GM21367 (cell line): ENCODE measurements at regions not wholly inside any gene's neighbourhood (a gene's known extent, or its start where the extent isn't known, plus 50 kb on each side); places are given as distances from the start of the nearest gene placed in this dataset.
"Not testable (repeated sequence)": the region's sequence is repeated elsewhere in the genome, so short reads cannot be mapped to it uniquely, and the experiment has no call there.

Experiments used
- ATAC-seq: cut with Tn5 transposase; IDR thresholded peaks from one replicate; pipeline ENCODE4 v1.9.1; 2021; ENCODE audit not compliant: unreplicated experiment

GRCh38 chr6:50961611-50962010 is 142.9 kb downstream of the TFAP2B start:
- no peak for ATAC-seq

- ATAC-seq, result no peak
Observed at GRCh38 chr6:50962213-50962759, 143.6 kb downstream of the TFAP2B start.

GRCh38 chr6:50963952-50964351 is 145.3 kb downstream of the TFAP2B start:
- no peak for ATAC-seq

- no peak for ATAC-seq
Observed at GRCh38 chr6:50965495-50965894, 146.8 kb downstream of the TFAP2B start.

GRCh38 chr6:50966532-50966931 is 147.9 kb downstream of the TFAP2B start:
- ATAC-seq, result peak; percentile 98

- ATAC-seq, result no peak
Observed at GRCh38 chr6:50966986-50967385, 148.3 kb downstream of the TFAP2B start.

- not testable (repeated sequence) for ATAC-seq
Observed at GRCh38 chr6:50968246-50968645, 149.6 kb downstream of the TFAP2B start.

GRCh38 chr6:50970908-50971307 is 152.2 kb downstream of the TFAP2B start:
- no peak for ATAC-seq

- no peak for ATAC-seq
Observed at GRCh38 chr6:50973464-50973863, 154.8 kb downstream of the TFAP2B start.

GRCh38 chr6:50974319-50974718 is 155.6 kb downstream of the TFAP2B start:
- ATAC-seq, result no peak

- ATAC-seq, result no peak
Observed at GRCh38 chr6:50975216-50975615, 156.5 kb downstream of the TFAP2B start.

- no peak for ATAC-seq
Observed at GRCh38 chr6:50976907-50977306, 158.2 kb downstream of the TFAP2B start.

- no peak for ATAC-seq
Observed at GRCh38 chr6:50977796-50978195, 159.1 kb downstream of the TFAP2B start.

GRCh38 chr6:50978380-50979170 is 159.9 kb downstream of the TFAP2B start:
- ATAC-seq, result no peak

- ATAC-seq, result no peak
Observed at GRCh38 chr6:50979171-50979525, 160.5 kb downstream of the TFAP2B start.

GRCh38 chr6:50984135-50984534 is 165.5 kb downstream of the TFAP2B start:
- ATAC-seq, result no peak

GRCh38 chr6:50986319-50986718 is 167.6 kb downstream of the TFAP2B start:
- no peak for ATAC-seq

GRCh38 chr6:50989123-50989522 is 170.5 kb downstream of the TFAP2B start:
- ATAC-seq, result no peak

- no peak for ATAC-seq
Observed at GRCh38 chr6:50990750-50991446, 172.2 kb downstream of the TFAP2B start.

- ATAC-seq, result no peak
Observed at GRCh38 chr6:50992232-50992631, 173.6 kb downstream of the TFAP2B start.

- no peak for ATAC-seq
Observed at GRCh38 chr6:50992704-50993625, 174.3 kb downstream of the TFAP2B start.
